ENCODE measurements at regions not wholly inside any gene's neighbourhood (a gene's known extent, or its start where the extent isn't known, plus 50 kb on each side); places are given as distances from the start of the nearest gene placed in this dataset.

DNA sequence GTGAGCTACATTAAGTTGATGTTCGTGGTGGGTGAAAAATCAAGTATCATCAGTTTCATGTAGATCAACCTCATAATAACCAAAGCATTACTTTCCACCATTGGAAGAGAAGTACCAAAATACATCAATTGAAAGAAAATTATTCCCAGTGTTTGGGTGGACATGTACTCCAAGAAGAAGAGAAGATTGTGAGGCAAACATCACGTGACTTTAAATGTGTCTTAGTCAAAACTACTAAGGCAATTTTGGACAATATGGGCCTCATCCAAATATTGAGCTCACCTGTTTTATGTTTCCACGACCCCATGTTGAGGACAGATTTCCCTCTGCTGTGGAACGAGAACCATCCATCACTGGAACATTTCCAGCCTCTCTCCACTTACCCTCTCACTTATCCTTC is 303.0 kb upstream of the LMCD1 start:
- no peak for DNase-seq (ENCODE audit: low read depth, low spot score)

DNA sequence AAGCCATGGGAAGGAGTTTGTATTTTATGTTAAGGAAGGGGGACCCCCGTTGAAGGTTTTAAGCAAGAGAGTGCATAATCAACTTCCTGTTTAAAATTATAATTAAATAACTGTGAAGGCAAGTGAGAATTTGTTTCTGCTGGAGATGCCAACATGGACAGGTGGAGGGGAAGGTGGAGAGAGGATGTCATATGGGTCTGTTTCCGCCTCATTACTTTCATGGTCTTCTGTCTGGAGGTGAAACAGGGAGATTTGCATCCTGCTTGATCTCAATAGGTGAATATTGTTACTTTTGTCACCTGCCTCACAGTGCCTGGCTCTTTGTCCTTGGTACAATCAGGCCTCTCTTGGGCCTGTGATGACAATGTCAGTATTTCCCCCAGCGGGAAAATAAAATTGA is 300.6 kb upstream of the LMCD1 start:
- no peak for DNase-seq (ENCODE audit: low read depth, low spot score)

DNA sequence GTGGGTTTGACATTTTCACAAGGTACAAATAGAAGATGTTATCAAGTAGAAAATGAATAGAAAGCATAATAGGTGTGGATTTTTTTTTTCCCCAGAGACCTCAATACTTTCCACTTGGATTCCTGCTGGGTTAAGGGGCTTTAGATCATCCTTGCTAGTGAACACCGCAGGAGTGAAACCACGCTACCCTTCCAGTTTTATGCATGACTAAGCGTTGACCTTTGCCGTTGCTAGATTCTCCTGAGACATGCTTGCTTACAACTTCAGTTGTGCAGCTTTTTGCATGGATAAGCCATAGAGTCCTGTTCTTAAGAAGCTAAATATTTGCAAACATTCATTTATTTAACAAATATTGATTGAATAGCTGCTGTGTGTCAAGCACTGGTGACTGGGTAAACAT is 299.7 kb upstream of the LMCD1 start:
- DNase-seq (ENCODE audit: low read depth, low spot score) = no peak

DNA sequence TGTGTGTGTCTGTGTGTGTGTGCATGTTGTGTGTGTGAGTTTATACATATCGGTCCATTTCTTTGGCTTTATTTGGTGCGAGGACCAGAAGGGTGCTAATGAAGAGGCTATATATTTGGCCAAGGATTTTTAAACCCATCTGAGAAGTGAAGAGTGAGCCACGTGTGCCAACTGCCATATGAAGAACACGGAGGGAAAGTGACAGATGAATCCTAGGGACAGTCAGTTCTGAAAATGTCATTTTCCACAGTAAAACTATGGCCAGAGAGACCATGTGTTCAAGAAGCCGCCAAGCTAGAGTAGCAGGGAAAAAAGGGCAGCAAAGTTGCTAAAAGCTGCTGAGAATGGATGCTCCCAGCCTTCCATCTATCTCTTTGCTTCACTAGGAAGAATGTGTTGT is 297.3 kb upstream of the LMCD1 start:
- DNase-seq (ENCODE audit: low read depth, low spot score) = no peak

DNA sequence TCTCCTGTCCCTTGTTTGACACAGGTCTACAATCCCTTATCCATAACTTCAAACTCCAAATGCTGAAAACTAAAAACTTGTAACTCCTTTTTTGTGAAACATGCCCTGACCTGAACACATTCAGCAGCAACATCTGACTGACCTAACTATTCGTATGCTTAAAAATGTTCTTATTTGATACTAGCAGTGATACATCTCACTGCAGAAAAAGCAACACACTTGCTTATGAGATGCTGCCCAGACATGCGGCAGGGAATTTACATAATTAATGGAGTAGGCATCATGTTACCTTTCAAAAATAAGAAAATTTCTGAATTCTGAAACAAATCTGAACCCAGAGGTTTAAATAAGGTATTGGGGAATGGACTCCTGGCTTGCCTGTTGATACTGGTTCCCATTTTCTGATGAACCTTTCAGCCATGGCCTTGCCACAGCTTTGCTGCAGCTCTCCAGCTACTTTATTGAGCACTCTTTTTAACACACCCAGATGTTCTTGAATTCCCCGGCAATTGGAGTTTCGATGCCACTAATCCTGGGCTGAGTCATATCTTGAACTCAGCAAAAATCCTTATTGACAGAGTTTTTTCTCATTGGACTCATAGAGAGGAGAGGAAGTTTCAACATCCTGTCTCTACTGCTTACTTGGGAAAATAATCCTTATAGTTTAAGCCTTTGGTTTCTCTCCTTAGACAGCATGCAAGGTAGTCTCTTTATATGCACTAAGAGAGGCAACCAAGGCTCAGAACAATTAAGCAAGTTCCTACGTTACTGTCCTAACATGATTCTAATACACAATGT is 296.6 kb upstream of the LMCD1 start:
- no peak for DNase-seq (ENCODE audit: low read depth, low spot score)

DNA sequence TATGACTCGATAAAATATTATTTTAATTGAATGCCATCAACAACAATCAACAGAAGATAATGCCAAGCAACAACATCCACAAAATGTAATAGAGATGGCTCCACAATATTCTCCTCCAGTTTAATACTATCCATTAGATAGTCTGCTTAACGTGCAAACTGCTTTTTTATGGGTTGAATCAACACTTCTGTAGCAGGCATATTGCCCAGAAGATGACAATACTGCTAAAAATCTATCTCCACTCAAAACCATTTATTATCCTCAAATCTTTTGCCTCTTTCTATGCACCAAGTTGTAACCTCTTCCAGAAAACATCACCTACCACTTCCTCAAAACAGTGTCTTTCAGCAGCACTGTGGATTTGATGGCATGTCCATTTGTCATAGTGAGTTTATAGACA is 295.7 kb upstream of the LMCD1 start:
- DNase-seq (ENCODE audit: low read depth, low spot score) = no peak

DNA sequence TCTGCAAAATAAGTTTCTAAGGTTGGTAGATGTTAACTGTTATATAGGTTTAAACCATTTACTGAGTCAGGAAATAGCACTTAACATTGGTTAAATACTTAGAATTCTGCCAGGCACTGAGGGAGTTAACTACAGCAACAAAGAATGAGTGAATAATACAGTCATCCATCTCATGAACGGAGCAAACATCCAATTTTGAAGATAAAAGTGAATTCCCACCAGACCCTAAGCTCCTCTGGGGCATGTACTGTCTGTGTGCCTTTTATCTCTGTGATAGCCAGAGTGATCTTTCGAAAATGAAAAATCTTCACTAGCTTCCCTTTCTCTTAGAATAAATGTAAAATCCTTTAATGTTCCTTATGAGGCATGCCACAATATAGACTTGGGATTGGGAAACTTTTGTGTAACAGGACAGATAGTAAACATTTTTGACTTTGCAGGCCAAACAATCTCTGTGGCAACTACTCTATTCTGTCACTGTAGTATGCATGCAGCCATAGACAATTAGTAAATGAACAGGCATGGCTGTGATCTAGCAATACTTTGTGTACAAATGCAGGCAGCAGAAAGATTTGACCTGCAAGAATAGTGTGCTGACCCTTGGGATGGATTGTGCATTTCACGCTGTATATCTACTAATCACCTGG is 294.5 kb upstream of the LMCD1 start:
- no peak for DNase-seq (ENCODE audit: low read depth, low spot score)

DNA sequence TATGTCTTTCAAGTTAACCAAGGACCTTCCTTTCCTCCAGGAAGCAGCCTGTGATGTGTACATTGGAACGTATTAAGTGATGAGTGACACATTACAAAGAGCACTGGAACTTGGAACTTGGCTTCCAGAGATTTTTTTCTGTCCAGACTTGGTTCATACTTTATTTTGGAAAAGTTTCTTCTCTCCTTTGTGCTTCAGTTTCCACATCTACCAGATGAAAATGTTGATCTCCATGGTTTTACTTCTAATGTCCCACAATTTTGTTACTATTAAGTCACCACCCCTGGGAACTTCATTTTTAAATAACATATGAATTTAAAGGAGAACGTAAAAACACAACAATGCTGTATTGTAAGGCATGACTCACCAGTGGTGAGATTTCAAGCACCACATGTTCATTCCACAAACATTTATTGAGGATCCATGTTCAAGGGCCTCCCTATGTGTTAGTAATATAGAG is 290.7 kb upstream of the LMCD1 start:
- DNase-seq (ENCODE audit: low read depth, low spot score) = no peak

DNA sequence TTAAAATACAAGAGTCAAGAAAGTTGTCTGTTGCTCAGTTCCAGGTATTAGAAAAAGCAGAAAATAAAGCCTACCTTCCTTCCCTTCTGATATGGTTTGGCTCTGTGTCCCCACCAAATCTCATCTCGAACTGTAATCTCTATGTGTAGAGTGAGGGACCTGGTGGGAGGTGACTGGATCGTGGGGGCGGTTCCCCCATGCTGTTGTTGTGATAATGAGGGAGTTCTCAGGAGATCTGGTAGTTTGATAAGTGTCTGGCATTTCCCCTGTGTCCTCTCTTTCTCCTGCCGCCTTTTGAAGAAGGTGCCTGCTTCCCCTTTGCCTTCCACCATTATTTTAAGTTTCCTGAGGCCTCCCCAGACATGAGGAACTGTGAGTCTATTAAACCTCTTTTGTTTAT is 288.8 kb upstream of the LMCD1 start:
- DNase-seq (ENCODE audit: low read depth, low spot score) = no peak

DNA sequence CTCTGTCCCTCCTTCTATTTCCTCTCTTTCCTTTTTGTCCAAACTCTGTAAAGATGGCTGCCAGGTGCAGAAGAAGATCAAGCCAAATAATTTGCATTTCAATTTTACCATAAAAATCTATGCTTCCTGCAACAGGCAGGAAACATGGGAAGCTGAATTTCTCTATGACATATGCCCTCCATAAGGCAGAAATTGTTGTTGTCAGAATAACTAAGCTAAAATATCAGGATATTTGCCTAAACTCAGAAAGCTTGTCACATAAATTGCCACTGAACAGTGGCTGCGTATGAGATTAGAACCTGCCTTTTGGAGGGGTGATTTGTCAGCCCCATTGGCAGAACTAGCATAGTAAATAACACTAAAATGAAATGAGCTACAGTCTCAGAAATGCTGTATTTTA is 288.3 kb upstream of the LMCD1 start:
- DNase-seq (ENCODE audit: low read depth, low spot score) = no peak

DNA sequence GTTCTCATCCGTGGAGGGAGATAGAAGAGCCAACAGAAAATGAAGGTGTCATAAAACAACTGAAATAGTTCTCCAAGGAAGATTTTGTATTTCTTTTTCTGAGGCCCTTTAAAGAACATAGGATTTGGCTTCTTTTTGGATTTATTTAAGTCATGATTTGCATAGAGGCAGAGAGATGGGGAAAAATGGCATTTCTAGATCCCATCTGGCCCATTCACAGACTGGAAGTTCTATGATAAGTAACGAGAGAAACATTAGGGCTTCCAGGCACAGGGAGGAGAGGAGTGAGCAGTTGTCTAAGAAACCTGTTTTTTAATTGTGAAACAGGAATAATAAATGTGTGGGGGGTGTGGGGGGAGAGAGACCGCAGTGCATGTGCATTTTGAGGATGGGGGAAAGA is 285.8 kb upstream of the LMCD1 start:
- DNase-seq (ENCODE audit: low read depth, low spot score) = no peak

DNA sequence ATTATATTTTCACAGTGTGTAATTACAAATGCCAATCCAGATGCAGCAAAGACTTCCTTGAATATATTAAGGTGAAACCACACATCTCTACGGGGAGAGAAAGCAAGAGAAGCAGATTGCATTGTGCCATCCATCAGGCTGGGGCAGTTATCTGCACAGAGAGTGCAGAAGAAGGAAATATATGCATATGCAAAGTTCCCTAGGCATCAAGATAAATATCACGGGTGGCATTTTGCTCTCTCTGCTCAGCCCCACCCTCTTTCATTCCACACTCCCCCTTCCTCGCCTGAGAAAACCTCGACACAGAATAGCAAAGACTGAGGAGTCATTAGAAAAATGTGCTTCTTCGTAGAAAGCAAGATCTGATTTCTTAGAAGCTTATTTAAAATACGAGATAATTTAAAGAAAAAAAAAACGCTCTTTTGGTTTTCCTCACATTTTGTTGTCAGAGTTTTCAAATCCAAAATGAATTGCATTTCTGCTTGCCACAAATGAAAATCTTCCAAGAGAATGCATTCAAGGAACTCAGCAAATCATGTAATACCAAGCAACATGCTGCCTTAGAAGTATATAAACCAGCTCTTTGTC is 283.2 kb upstream of the LMCD1 start:
- DNase-seq (ENCODE audit: low read depth, low spot score) = no peak

DNA sequence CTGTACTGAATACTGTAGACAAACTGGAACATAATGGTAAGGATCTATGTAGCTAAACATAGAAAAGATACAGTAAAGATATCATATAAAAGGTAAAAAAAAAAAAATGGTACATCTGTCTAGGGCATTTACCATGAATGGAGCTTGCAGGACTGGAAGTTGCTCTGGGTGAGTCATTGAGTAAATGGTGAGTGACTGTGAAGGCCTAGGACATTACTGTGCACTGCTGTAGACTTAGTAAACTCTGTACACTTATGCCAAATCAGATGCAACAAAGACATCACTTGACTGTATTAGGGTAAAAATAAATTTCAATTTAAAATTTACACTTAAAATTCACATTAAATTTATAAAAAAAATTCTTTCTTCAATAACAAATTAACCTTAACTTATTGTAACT is 281.3 kb upstream of the LMCD1 start:
- no peak for DNase-seq (ENCODE audit: low read depth, low spot score)

DNA sequence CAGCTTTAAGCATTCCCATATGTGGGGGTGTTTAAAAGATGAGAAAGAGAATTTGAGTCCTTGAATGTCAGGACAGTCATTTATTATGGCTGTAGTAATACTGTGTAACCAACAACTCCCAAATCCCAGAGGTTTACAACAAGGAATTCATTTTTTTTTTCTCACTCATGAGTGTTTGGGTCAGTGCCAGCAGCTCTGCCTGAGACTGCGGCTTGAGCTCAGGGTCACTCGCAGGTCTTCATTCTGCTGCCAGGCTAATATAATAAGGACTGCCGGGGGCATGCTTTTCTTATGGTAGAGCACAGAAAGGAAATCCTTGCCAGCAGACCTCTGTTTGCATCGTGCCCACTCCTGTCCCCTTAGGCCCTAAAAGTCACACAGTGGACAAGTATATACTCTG is 277.9 kb upstream of the LMCD1 start:
- no peak for DNase-seq (ENCODE audit: low read depth, low spot score)

DNA sequence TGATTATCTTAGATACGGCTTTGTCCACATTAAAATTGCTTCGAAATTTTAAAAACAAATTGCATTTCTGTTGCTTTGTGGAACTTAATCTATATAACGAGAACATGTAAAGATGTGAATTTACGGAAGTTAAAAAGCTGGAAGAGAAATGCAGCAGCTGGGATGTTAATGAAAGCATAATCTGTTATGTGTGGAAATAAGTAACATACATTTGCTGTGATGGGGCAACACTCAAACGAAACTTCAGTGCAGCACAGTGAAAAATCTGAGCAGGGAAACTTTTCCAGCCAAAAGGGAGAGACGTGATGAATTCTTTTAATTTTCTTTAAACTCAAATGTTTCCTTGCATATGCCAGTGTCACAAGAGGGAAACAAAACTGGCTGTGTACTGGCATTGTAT is 276.7 kb upstream of the LMCD1 start:
- no peak for DNase-seq (ENCODE audit: low read depth, low spot score)

DNA sequence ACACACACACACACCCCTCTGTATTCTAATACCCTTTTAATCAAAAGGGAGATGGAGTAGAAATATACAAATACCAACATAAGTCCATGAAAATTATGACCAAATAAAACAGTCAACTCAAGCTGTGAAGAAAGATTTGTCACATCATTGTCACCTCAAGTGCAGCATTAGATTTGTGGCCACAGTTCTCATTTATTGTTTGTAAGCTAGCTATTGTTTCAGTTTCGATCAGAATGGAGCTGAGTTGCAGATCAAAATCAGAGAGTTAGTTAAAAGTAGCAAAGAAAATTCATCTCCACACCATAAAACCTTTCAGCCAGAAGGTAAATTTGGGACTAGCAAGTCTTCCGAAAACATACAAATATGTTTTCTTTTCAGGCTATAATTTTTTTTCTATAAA is 267.7 kb upstream of the LMCD1 start:
- DNase-seq (ENCODE audit: low read depth, low spot score) = no peak

DNA sequence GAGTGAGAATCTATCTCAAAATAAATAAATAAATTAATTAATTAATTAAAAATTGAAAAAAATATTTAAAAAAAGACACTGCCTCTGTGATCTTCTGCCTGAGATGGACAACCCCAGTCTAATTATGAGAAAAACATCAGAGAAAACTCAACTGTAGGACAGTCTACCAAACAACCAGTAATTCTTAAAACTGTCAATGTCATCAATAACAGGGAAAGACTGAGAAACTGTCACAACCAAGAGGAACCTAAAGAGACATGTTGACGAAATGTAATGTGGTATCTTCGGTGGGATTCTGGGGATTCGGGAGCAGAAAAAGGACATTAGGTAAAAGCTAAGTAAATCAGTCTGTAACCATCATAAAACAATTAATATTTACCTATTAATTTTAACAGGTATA is 265.4 kb upstream of the LMCD1 start:
- no peak for DNase-seq (ENCODE audit: low read depth, low spot score)

DNA sequence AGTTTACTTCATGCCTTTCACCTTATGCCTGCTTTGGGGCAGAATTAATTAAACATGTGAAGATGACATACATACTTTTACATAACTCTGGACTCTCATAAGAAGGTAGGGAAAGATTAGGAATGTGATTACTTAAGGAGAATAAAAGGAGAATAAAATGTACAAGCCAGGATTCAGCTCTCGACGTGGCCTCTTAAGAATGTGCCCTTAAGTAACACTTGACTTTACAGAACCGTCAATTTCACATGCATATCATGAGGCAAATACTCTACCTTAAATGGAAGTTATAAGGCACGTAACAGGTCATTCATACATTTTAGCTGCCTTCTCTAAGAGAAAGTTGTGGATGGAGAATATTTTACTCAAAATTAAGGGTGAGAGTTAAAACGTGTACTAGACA is 263.7 kb upstream of the LMCD1 start:
- no peak for DNase-seq (ENCODE audit: low read depth, low spot score)

DNA sequence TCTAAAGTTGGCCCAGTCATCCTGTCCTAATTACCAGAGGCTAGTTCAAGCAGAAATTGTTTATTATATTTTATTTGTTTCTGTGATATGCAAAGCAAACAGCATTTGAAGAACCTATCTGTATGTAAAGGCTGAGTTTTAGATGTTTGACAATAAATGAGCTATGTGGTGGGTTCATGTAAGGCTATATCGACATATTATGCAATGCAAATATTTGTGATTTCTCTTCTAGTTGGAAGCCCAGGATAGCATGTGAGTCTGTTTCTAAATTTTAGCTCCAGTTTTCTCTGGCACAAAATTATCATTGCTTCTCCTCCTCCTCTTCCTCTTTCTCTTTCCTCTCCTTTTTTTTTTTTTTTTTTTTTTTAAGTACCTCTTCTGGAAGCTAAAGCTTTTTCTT is 263.2 kb upstream of the LMCD1 start:
- DNase-seq (ENCODE audit: low read depth, low spot score) = no peak

DNA sequence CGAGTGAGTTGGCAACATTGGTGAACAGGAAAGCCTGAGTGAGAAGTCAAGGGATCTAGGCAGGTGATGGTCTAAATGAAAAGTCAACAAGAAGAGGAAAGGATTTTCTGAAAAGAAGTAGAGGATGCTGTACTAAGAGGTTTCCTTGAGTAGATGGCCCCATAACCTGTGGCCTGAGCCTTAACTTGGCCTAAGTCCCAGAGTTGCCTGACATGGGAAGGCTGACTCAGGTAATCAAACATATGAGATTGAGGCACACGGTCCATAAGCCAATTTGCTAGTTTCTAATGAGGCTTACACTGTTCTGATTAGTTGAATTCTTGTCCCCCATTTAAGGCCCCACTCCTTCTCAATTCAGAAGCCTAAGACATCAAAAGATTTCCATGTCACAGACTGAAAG is 262.5 kb upstream of the LMCD1 start:
- DNase-seq (ENCODE audit: low read depth, low spot score) = no peak

DNA sequence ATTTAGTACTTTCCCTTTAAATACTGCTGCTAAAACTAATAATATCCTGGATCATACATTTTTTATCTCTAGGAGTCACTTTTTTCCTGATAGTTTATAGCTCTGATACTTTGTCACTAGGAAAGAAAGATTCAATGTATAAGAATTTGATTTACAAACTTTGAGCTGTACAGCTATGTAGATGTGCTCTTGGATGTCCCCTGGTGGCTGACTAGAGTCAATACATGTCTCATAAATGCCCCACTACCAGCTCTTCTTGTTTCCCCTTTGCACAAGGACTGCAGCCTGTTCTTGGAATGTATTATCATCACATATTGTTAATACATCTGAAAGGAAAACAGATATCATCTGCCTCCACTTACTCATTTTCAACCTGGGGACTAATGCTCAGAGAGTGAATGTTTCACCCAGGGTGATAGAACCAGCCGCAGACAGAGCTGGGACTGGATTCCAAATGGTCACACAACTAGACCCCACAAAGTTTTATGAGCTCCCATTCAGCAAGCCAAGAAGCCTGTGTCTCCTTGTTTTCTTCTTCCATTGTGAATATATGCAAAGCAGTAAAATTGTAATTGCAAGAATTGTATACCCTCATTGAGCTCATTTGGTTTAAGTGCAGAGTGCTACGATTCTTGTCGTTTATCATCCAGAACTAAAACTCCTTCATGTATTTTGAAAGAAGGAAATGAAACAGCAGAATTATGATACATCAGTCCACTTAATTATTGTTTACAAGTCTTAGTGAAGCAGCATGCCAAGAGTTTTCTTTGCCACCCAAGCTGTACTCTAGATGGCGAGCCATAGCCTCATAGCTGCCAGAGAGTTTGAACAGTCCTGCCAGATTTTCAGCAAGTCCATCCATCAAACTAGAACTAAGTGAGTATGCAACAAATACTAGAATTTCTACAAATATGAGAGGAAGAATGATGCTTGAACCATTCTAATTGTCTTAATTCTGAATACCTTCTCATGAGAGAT is 261.6 kb upstream of the LMCD1 start:
- DNase-seq (ENCODE audit: low read depth, low spot score) = peak; percentile 15

DNA sequence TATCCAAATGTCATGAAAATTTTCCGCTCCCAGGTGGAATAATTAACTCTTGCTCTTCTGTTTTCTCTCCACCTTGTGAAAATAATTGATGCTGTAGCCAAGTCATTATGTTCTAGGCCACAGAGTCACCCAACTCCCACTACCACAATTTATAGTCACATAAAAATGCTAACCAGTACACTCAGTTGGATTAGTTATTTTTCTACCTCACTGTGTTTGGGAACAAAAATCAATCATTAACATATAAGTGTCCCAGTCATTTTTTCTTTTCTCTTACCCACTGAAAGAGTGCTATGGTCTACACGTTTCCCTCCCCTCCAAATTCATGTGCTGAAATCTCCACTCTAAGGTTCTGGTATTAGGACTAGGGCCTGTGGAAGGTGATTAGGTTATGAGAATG is 255.6 kb upstream of the LMCD1 start:
- DNase-seq (ENCODE audit: low read depth, low spot score) = no peak
